Lower lobe of right lung (tissue), 2 donors: ENCODE measurements at regions not wholly inside any gene's neighbourhood (a gene's known extent, or its start where the extent isn't known, plus 50 kb on each side); places are given as distances from the start of the nearest gene placed in this dataset.
A peak's percentile ranks its signal among the peaks of the same experiment; 100 is the strongest.

Experiments
- ATAC-seq, 2 donors: fragments of 200-7000 bp; cut with Tn5 transposase; one replicate each; pipeline ENCODE4 v1.9.1; 2020 to 2022; ENCODE audit warnings: mild to moderate bottlenecking in 2 of 2, moderate library complexity in 2 of 2
- DNase-seq: peaks from one replicate; pipeline ENCODE4 v3.0.0-alpha.2; 2020
- H3K27ac ChIP-seq: fragments of 200-600 bp; one replicate; pipeline ENCODE4 v1.8.0; 2022
- H3K27me3 ChIP-seq: fragments of 200-600 bp; one replicate; pipeline ENCODE4 v1.8.0; 2022; ENCODE audit warnings: low read depth
- H3K36me3 ChIP-seq: fragments of 200-600 bp; one replicate; pipeline ENCODE4 v1.8.0; 2022; ENCODE audit warnings: mild to moderate bottlenecking
- H3K4me1 ChIP-seq: fragments of 200-600 bp; one replicate; pipeline ENCODE4 v1.8.0; 2022
- H3K4me3 ChIP-seq: fragments of 200-600 bp; one replicate; pipeline ENCODE4 v1.8.0; 2022; ENCODE audit warnings: mild to moderate bottlenecking
- H3K9me3 ChIP-seq: fragments of 200-600 bp; one replicate; pipeline ENCODE4 v1.8.0; 2022
- CTCF ChIP-seq: fragments of 200-600 bp; IDR thresholded peaks from one replicate; pipeline ENCODE4 v1.8.0; 2022; ENCODE audit warnings: antibody characterized with exemption, mild to moderate bottlenecking
- intact Hi-C: fragments of 100-400 bp; cut with DNase I; formaldehyde crosslinking; loops from one replicate; pipeline ENCODE4 v1.11.0; 2022
- donor health status: DM: no; HTN: yes; CAD: no; lungs with severe emphysema.

GRCh38 chr9:135249711-135250110, 162.2 kb downstream of the OLFM1 start:
- H3K4me3 ChIP-seq: no peak overlapping the region
- no peaks in the 10 kb centered on the region for H3K36me3 ChIP-seq
- no peaks in the 10 kb centered on the region for H3K9me3 ChIP-seq
- H3K27me3 ChIP-seq: peaks cover 12% of the 10 kb centered on the region
- H3K4me1 ChIP-seq: no peaks in the 10 kb centered on the region
- peak; percentile 28 for DNase-seq
- intact Hi-C loops: no loop called here
- H3K27ac ChIP-seq: no peak overlapping the region
- TF ChIP-seq CTCF: no peak
- ATAC-seq: no peak

GRCh38 chr9:135251331-135251761, 163.9 kb downstream of the OLFM1 start:
- H3K9me3 ChIP-seq: no peaks in the 10 kb centered on the region
- DNase-seq (peak; percentile 27), ATAC-seq (no peak)
- no peaks in the 10 kb centered on the region for H3K4me1 ChIP-seq
- intact Hi-C loops: no loop called here
- no peaks in the 10 kb centered on the region for H3K27me3 ChIP-seq
- TF ChIP-seq CTCF: no peak
- no peaks in the 10 kb centered on the region for H3K36me3 ChIP-seq
- H3K27ac ChIP-seq: no peak overlapping the region
- H3K4me3 ChIP-seq: no peak overlapping the region

GRCh38 chr9:135251996-135252760, 164.7 kb downstream of the OLFM1 start:
- no peak overlapping the region for H3K4me3 ChIP-seq
- H3K4me1 ChIP-seq: no peaks in the 10 kb centered on the region
- intact Hi-C loops: no loop called here
- DNase-seq: peak; percentile 30
- no peak for TF ChIP-seq CTCF
- no peak for ATAC-seq
- no peak overlapping the region for H3K27ac ChIP-seq
- H3K36me3 ChIP-seq: no peaks in the 10 kb centered on the region
- H3K9me3 ChIP-seq: no peaks in the 10 kb centered on the region
- peaks cover 8% of the 10 kb centered on the region for H3K27me3 ChIP-seq

GRCh38 chr9:135252980-135253304, 165.5 kb downstream of the OLFM1 start:
- H3K27ac ChIP-seq: no peak overlapping the region
- no peak overlapping the region for H3K4me3 ChIP-seq
- no peaks in the 10 kb centered on the region for H3K36me3 ChIP-seq
- intact Hi-C loops: no loop called here
- DNase-seq (no peak), ATAC-seq (no peak)
- no peak for TF ChIP-seq CTCF
- no peaks in the 10 kb centered on the region for H3K4me1 ChIP-seq
- peaks cover 9% of the 10 kb centered on the region for H3K27me3 ChIP-seq
- no peaks in the 10 kb centered on the region for H3K9me3 ChIP-seq

GRCh38 chr9:135253305-135254004, 166.0 kb downstream of the OLFM1 start:
- Histone ChIP-seq H3K4me1 (no peaks in the 10 kb centered on the region), H3K27me3 (peaks cover 9% of the 10 kb centered on the region), H3K4me3 (no peak overlapping the region), H3K36me3 (no peaks in the 10 kb centered on the region), H3K27ac (no peak overlapping the region), H3K9me3 (no peaks in the 10 kb centered on the region)
- no peak for ATAC-seq
- no peak for TF ChIP-seq CTCF
- DNase-seq: peak; percentile 43
- intact Hi-C loops: no loop called here
